Neural progenitor cell (in vitro differentiated cells): ENCODE measurements at regions not wholly inside any gene's neighbourhood (a gene's known extent, or its start where the extent isn't known, plus 50 kb on each side); places are given as distances from the start of the nearest gene placed in this dataset.

Experiments
- DNase-seq: peaks from one replicate; pipeline ENCODE4 v3.0.0-alpha.2; 2016; ENCODE audit warnings: low spot score
- H2AFZ ChIP-seq: fragments of 200-600 bp; sonication (generic); replicated peaks from 2 replicates; pipeline ENCODE4 v1.6.1; 2016; ENCODE audit warnings: antibody characterized with exemption
- H3F3A ChIP-seq: fragments of 200-600 bp; sonication (generic); 2 replicates; pipeline ENCODE4 v1.6.1; 2016; ENCODE audit warnings: antibody characterized with exemption, low read depth
- H3K27ac ChIP-seq: fragments of 200-600 bp; sonication (generic); 2 replicates; pipeline ENCODE4 v1.5.1; 2016; ENCODE audit warnings: mild to moderate bottlenecking
- H3K27me3 ChIP-seq: fragments of 200-600 bp; sonication (generic); 2 replicates; pipeline ENCODE4 v1.6.1; 2016; ENCODE audit warnings: mild to moderate bottlenecking, moderate library complexity
- H3K36me3 ChIP-seq: fragments of 200-600 bp; sonication (generic); 2 replicates; pipeline ENCODE4 v1.5.1; 2016
- H3K4me1 ChIP-seq: fragments of 200-600 bp; sonication (generic); 2 replicates; pipeline ENCODE4 v1.6.1; 2016; ENCODE audit warnings: mixed run types
- H3K4me2 ChIP-seq: fragments of 200-600 bp; sonication (generic); 2 replicates; pipeline ENCODE4 v1.6.1; 2016
- H3K4me3 ChIP-seq: fragments of 200-600 bp; sonication (generic); 2 replicates; pipeline ENCODE4 v1.5.1; 2016
- H3K79me2 ChIP-seq: fragments of 200-600 bp; sonication (generic); 2 replicates; pipeline ENCODE4 v1.6.1; 2016; ENCODE audit warnings: low read depth
- H3K9ac ChIP-seq: fragments of 200-600 bp; sonication (generic); 2 replicates; pipeline ENCODE4 v1.6.1; 2016
- H3K9me3 ChIP-seq: fragments of 200-600 bp; sonication (generic); 2 replicates; pipeline ENCODE4 v1.5.1; 2016; ENCODE audit warnings: low read depth
- H4K20me1 ChIP-seq: fragments of 200-600 bp; sonication (generic); 2 replicates; pipeline ENCODE4 v1.6.1; 2016; ENCODE audit warnings: low read depth
- H3K27ac Mint-ChIP-seq: 3 replicates; pipeline ENCODE4 v1.8.0; 2021; ENCODE audit warnings: mixed read lengths
- H3K27me3 Mint-ChIP-seq: 2 replicates; pipeline ENCODE4 v1.8.0; 2022; ENCODE audit warnings: low read depth, mild to moderate bottlenecking, inconsistent platforms, moderate library complexity, mixed read lengths; ENCODE audit not compliant: insufficient read depth
- H3K36me3 Mint-ChIP-seq: 3 replicates; pipeline ENCODE4 v1.8.0; 2021; ENCODE audit warnings: mixed read lengths
- H3K4me1 Mint-ChIP-seq: 3 replicates; pipeline ENCODE4 v1.8.0; 2021; ENCODE audit warnings: mixed read lengths
- H3K4me3 Mint-ChIP-seq: 3 replicates; pipeline ENCODE4 v1.8.0; 2021; ENCODE audit warnings: mild to moderate bottlenecking, moderate library complexity, mixed read lengths
- H3K9me3 Mint-ChIP-seq: 3 replicates; pipeline ENCODE4 v1.8.0; 2020; ENCODE audit warnings: mixed read lengths
- CTCF ChIP-seq: fragments of 200-600 bp; sonication (generic); IDR thresholded peaks from 2 replicates; pipeline ENCODE4 v1.5.1; 2017; ENCODE audit warnings: antibody characterized with exemption, mild to moderate bottlenecking
- EZH2 ChIP-seq: fragments of 200-600 bp; sonication (generic); IDR thresholded peaks from 2 replicates; pipeline ENCODE4 v1.6.1; 2017; ENCODE audit warnings: antibody characterized with exemption, mild to moderate bottlenecking, moderate library complexity
- EZH2phosphoT487 ChIP-seq: fragments of 200-600 bp; sonication (generic); IDR thresholded peaks from 2 replicates; pipeline ENCODE4 v1.6.1; 2017; ENCODE audit warnings: antibody characterized with exemption

- Histone ChIP-seq H2AFZ (no peak overlapping the region), H3K4me2 (no peak overlapping the region), H4K20me1 (no peaks in the 10 kb centered on the region), H3K9ac (no peak overlapping the region), H3K79me2 (no peaks in the 10 kb centered on the region), H3K27ac (no peak overlapping the region), H3F3A (no peaks in the 10 kb centered on the region), H3K4me1 (no peaks in the 10 kb centered on the region), H3K27me3 (no peaks in the 10 kb centered on the region), H3K4me3 (no peak overlapping the region), H3K9me3 (no peaks in the 10 kb centered on the region), H3K36me3 (no peaks in the 10 kb centered on the region)
- H3K36me3 Mint-ChIP-seq, result no peaks in the 10 kb centered on the region
- H3K9me3 Mint-ChIP-seq, result no peaks in the 10 kb centered on the region
- H3K27me3 Mint-ChIP-seq, result no peaks in the 10 kb centered on the region
- TF ChIP-seq EZH2, result no peak
- TF ChIP-seq EZH2phosphoT487, result no peak
- TF ChIP-seq CTCF, result no peak
- DNase-seq, result no peak
- no peaks in the 10 kb centered on the region for H3K4me1 Mint-ChIP-seq
- no peak overlapping the region for H3K4me3 Mint-ChIP-seq
- H3K27ac Mint-ChIP-seq, result no peak overlapping the region
Observed at GRCh38 chr4:148961526-148961925, 519.3 kb upstream of the NR3C2 start.

- no peaks in the 10 kb centered on the region for H3K27me3 ChIP-seq
- H3K9ac ChIP-seq, result no peak overlapping the region
- H3K36me3 Mint-ChIP-seq, result no peaks in the 10 kb centered on the region
- no peak overlapping the region for H2AFZ ChIP-seq
- H3K79me2 ChIP-seq, result no peaks in the 10 kb centered on the region
- H3K4me3 ChIP-seq, result no peak overlapping the region
- H3F3A ChIP-seq, result no peaks in the 10 kb centered on the region
- H3K4me2 ChIP-seq, result no peak overlapping the region
- TF ChIP-seq EZH2phosphoT487 (no peak), CTCF (no peak), EZH2 (no peak)
- H3K27ac ChIP-seq, result no peak overlapping the region
- no peaks in the 10 kb centered on the region for H3K4me1 ChIP-seq
- H4K20me1 ChIP-seq, result no peaks in the 10 kb centered on the region
- no peak for DNase-seq
- H3K4me1 Mint-ChIP-seq, result no peaks in the 10 kb centered on the region
- no peaks in the 10 kb centered on the region for H3K27me3 Mint-ChIP-seq
- no peak overlapping the region for H3K4me3 Mint-ChIP-seq
- no peak overlapping the region for H3K27ac Mint-ChIP-seq
- H3K9me3 Mint-ChIP-seq, result no peaks in the 10 kb centered on the region
- H3K9me3 ChIP-seq, result no peaks in the 10 kb centered on the region
- no peaks in the 10 kb centered on the region for H3K36me3 ChIP-seq
Observed at GRCh38 chr4:148958317-148958716, 516.1 kb upstream of the NR3C2 start.

- TF ChIP-seq CTCF, result no peak
- no peak for TF ChIP-seq EZH2phosphoT487
- no peak for TF ChIP-seq EZH2
- H3K27me3 Mint-ChIP-seq, result no peaks in the 10 kb centered on the region
- Histone ChIP-seq H3K4me3 (no peak overlapping the region), H2AFZ (no peak overlapping the region), H3K27ac (no peak overlapping the region), H3K4me2 (no peak overlapping the region), H3K9ac (no peak overlapping the region), H3K27me3 (no peaks in the 10 kb centered on the region), H4K20me1 (no peaks in the 10 kb centered on the region), H3K9me3 (no peaks in the 10 kb centered on the region), H3K4me1 (no peaks in the 10 kb centered on the region), H3K79me2 (no peaks in the 10 kb centered on the region), H3K36me3 (no peaks in the 10 kb centered on the region), H3F3A (no peaks in the 10 kb centered on the region)
- no peaks in the 10 kb centered on the region for H3K36me3 Mint-ChIP-seq
- no peaks in the 10 kb centered on the region for H3K9me3 Mint-ChIP-seq
- H3K4me1 Mint-ChIP-seq, result no peaks in the 10 kb centered on the region
- H3K4me3 Mint-ChIP-seq, result no peak overlapping the region
- no peak for DNase-seq
- no peak overlapping the region for H3K27ac Mint-ChIP-seq
Observed at GRCh38 chr4:148955564-148956297, 513.5 kb upstream of the NR3C2 start.
